ENCODE measurements at regions not wholly inside any gene's neighbourhood (a gene's known extent, or its start where the extent isn't known, plus 50 kb on each side); places are given as distances from the start of the nearest gene placed in this dataset.

- TF ChIP-seq, protein P1, sequence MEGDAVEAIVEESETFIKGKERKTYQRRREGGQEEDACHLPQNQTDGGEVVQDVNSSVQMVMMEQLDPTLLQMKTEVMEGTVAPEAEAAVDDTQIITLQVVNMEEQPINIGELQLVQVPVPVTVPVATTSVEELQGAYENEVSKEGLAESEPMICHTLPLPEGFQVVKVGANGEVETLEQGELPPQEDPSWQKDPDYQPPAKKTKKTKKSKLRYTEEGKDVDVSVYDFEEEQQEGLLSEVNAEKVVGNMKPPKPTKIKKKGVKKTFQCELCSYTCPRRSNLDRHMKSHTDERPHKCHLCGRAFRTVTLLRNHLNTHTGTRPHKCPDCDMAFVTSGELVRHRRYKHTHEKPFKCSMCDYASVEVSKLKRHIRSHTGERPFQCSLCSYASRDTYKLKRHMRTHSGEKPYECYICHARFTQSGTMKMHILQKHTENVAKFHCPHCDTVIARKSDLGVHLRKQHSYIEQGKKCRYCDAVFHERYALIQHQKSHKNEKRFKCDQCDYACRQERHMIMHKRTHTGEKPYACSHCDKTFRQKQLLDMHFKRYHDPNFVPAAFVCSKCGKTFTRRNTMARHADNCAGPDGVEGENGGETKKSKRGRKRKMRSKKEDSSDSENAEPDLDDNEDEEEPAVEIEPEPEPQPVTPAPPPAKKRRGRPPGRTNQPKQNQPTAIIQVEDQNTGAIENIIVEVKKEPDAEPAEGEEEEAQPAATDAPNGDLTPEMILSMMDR (IDR thresholded peaks at IDR 0.05), result no peak
- no peak for TF ChIP-seq POLR2AphosphoS5 (IDR thresholded peaks at IDR 0.05; ENCODE audit: low read depth, low read length)
- TF ChIP-seq, protein P2, sequence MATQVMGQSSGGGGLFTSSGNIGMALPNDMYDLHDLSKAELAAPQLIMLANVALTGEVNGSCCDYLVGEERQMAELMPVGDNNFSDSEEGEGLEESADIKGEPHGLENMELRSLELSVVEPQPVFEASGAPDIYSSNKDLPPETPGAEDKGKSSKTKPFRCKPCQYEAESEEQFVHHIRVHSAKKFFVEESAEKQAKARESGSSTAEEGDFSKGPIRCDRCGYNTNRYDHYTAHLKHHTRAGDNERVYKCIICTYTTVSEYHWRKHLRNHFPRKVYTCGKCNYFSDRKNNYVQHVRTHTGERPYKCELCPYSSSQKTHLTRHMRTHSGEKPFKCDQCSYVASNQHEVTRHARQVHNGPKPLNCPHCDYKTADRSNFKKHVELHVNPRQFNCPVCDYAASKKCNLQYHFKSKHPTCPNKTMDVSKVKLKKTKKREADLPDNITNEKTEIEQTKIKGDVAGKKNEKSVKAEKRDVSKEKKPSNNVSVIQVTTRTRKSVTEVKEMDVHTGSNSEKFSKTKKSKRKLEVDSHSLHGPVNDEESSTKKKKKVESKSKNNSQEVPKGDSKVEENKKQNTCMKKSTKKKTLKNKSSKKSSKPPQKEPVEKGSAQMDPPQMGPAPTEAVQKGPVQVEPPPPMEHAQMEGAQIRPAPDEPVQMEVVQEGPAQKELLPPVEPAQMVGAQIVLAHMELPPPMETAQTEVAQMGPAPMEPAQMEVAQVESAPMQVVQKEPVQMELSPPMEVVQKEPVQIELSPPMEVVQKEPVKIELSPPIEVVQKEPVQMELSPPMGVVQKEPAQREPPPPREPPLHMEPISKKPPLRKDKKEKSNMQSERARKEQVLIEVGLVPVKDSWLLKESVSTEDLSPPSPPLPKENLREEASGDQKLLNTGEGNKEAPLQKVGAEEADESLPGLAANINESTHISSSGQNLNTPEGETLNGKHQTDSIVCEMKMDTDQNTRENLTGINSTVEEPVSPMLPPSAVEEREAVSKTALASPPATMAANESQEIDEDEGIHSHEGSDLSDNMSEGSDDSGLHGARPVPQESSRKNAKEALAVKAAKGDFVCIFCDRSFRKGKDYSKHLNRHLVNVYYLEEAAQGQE (IDR thresholded peaks at IDR 0.05; ENCODE audit: insufficient read depth in 1 of 2, low read depth in 2 of 2, low read length in 1 of 2), result no peak
Observed at GRCh38 chr10:3936422-3937040, 151.5 kb upstream of the KLF6 start.

Measured in Panc1 (cell line).